GM12875 (cell line): ENCODE measurements at regions not wholly inside any gene's neighbourhood (a gene's known extent, or its start where the extent isn't known, plus 50 kb on each side); places are given as distances from the start of the nearest gene placed in this dataset.
"Not testable (repeated sequence)": the region's sequence is repeated elsewhere in the genome, so short reads cannot be mapped to it uniquely, and the experiment has no call there.

Experiments
- H3K4me3 ChIP-seq: one replicate; pipeline ENCODE4 v1.5.1; 2011; ENCODE audit warnings: low read depth, low read length, control low read depth
- CTCF ChIP-seq: IDR thresholded peaks from 2 replicates; pipeline ENCODE4 v1.5.1; 2011; ENCODE audit warnings: low read depth, mild to moderate bottlenecking, control low read depth, inconsistent platforms, low read length, moderate library complexity, borderline replicate concordance; ENCODE audit not compliant: insufficient read depth

- no peak overlapping the region for H3K4me3 ChIP-seq
- no peak for TF ChIP-seq CTCF
These were observed 220.7 kb downstream of the BMP4 start for GRCh38 chr14:53735916-53736315.

- no peak overlapping the region for H3K4me3 ChIP-seq
- TF ChIP-seq CTCF = no peak
These were observed 233.4 kb downstream of the BMP4 start for GRCh38 chr14:53723221-53723620.

- no peak for TF ChIP-seq CTCF
- no peak overlapping the region for H3K4me3 ChIP-seq
These were observed 237.1 kb downstream of the BMP4 start for GRCh38 chr14:53719536-53719935.

- no peak for TF ChIP-seq CTCF
- H3K4me3 ChIP-seq = no peak overlapping the region
These were observed 240.0 kb downstream of the BMP4 start for GRCh38 chr14:53716578-53716977.

GRCh38 chr14:53715193-53715721, 241.4 kb downstream of the BMP4 start:
- no peak for TF ChIP-seq CTCF
- no peak overlapping the region for H3K4me3 ChIP-seq

GRCh38 chr14:53714495-53715192, 242.0 kb downstream of the BMP4 start:
- no peak for TF ChIP-seq CTCF
- H3K4me3 ChIP-seq = no peak overlapping the region

- H3K4me3 ChIP-seq = not testable (repeated sequence)
These were observed 243.7 kb downstream of the BMP4 start for GRCh38 chr14:53712901-53713300.
